HG02840 (cell line): ENCODE measurements at regions not wholly inside any gene's neighbourhood (a gene's known extent, or its start where the extent isn't known, plus 50 kb on each side); places are given as distances from the start of the nearest gene placed in this dataset.

Experiments
- ATAC-seq: cut with Tn5 transposase; IDR thresholded peaks from one replicate; pipeline ENCODE4 v1.9.1; 2021; ENCODE audit warnings: mild to moderate bottlenecking, moderate library complexity, moderate number of reproducible peaks; ENCODE audit not compliant: unreplicated experiment, low FRiP score

GRCh38 chr13:76466043-76466442, 420.2 kb downstream of the KCTD12 start:
- ATAC-seq, result no peak

- no peak for ATAC-seq
Observed at GRCh38 chr13:76463314-76463713, 422.9 kb downstream of the KCTD12 start.

- no peak for ATAC-seq
Observed at GRCh38 chr13:76461999-76462398, 424.2 kb downstream of the KCTD12 start.

DNA sequence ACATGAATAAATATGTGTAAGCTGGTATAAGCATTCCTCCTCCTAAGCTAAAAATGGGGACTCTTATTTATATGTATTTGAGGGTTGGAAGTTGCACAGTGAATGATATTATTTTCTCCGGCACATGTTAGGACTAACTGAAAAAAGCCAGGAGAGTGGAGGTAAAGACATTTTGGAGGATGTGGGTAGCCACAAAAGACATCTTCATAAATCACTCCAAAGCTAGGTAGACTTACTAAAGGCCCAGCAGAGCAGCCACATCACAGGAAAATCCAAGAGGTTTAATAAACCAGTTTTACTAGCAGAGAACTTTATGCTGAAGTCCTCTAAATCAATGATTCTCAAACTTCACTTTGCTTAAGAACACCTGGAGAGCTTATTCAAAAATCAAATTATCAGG, 424.7 kb downstream of the KCTD12 start:
- no peak for ATAC-seq

DNA sequence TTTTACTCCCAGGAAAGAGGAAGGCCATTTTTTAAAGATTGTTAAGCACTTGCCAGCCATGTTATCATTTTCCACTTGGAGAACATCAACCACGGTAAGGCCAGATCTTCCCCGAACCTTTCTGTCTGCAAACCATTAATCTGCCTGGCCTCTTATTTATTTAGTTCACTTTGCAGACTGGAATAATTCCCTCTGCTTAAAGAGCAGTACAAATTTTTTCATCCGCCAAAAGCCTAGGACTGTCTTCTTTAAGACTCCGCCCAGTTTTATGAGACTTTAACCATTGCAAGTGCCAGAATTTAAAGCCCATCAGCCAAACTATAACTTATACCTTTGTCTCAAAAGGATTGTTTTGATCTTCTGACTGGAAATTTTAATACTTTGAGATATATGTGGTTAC, 426.3 kb downstream of the KCTD12 start:
- ATAC-seq, result no peak

DNA sequence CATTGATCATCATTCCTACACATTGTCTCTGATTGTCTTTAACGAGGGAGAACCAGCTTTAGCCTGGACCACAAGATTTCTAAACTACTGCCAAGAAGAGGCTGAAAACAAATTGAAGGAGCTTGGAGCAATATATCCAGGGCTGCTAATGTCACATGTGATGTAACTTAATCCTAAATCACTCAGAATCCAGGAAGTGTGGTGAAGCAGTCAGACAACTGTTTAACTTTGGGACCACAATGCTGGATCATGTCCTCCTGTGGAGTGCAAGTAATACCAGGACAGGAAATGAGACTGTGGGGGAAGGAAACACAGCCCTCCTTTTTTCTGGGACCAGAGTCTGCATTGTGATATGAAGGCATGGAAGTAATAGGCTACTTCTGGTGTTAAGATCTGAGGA, 430.2 kb downstream of the KCTD12 start:
- ATAC-seq, result no peak

GRCh38 chr13:76454991-76455390, 431.2 kb downstream of the KCTD12 start:
- no peak for ATAC-seq

GRCh38 chr13:76449716-76450115, 436.5 kb downstream of the KCTD12 start:
- ATAC-seq, result no peak

DNA sequence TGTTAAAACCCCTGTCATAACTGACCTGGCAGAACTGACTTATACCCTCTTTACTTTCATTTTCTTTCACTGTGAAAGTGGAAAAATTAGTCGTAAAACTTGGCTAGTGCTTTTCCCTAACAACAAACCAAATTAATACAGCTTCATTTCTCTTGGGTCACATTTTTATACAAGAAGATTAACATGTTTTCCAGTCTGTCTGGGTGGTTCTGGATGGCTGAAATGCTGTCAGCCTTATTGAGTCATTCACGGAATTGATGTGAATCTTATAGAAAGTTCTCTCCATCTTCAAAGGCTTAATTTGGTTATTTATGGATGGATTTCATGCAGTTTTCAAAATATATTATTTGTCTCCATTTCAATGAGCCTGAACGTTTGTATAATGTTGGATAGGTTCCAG, 440.0 kb downstream of the KCTD12 start:
- no peak for ATAC-seq

DNA sequence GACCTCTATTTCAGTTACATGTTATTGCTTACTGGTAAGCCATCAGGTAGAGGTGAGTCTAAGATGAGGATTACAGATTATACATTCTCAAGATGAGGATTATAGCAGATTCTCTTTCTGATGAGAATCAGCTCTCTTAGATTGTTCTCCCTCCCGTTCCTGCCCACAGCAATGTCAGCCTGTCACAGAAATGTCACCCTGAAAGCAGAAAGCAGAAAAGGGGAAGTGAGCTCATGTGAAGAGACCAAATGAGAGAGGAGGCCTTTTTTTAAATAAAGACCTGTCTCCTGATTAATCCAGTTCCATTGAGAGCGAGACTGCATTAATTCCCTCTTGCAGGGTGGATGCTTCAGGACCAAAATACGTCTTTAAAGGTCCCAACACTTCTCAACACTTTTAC, 445.6 kb downstream of the KCTD12 start:
- no peak for ATAC-seq

- ATAC-seq, result no peak
Observed at GRCh38 chr13:76439546-76439945, 446.7 kb downstream of the KCTD12 start.

DNA sequence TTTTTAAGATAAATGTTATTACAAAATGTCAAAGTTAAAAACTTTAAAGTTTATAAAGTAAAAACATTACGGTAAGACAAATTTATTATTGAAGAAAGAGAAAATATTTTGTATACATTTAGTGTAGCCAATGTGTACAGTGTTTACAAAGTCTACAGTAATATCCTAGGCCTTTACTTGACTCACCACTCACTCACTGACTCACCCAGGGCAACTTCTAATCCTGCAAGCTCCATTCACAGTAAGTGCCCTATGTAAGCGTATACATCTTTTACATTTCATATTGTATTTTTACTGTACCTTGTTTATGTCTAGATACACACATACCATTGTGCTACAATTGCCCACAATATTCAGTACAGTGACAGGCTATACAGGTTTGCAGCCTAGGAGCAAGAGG, 448.2 kb downstream of the KCTD12 start:
- ATAC-seq, result no peak

GRCh38 chr13:76425935-76426334, 460.3 kb downstream of the KCTD12 start:
- ATAC-seq, result no peak

DNA sequence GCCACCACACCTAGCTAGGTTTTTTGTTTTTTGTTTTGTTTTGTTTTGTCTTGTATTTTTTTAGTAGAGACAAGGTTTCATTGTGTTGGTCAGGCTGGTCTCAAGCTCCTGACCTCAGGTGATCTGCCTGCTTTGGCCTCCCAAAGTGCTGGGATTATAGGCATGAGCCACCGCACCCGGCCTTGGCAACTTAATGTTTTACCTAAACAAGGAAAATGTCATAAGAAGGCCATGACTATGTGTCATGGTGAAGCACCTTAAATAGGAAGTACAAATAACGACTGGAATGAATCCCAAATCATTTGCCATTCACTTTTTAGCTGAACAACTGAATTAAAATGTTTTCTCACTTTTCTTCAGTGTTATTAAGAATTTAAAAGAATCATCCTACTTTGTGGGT, 465.2 kb downstream of the KCTD12 start:
- ATAC-seq, result no peak

DNA sequence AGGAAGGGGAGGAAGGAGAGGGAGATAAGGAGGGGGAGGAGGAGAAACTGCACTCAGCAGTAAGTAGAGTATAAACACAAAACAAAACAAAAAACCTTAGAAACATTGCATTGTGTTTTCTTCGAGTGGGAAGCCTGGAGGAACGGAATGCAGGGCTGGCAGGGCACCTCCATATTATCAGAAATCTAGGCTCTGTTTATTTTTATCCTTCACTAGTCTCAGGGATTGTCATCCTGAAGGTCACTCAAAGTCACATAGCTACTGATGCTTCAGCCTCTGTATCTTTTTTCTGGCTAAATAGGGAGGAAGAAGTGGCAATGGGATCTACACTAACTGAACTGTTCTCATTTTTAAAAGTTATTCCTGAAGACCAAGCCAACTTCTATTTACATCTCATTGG, 467.8 kb downstream of the KCTD12 start:
- no peak for ATAC-seq

DNA sequence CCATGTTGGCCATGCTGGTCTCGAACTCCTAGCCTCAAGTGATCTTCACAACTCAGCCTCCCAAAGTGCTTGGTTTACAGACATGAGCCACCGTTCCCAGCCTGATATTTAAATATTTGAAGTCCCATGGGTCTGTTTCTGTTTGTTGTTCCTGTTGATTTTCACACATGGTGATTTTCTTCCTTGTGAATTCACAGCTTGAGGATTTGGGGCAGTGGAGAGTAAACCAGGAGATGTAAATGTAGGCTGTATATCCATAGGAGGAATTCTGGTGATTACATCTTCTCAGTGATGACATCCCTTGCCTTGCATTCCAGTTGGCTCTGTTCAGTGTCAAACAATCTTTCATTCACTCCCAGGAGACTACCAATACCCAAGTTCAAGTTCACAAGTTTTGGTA, 471.9 kb downstream of the KCTD12 start:
- ATAC-seq, result no peak

GRCh38 chr13:76406243-76406642, 480.0 kb downstream of the KCTD12 start:
- no peak for ATAC-seq

DNA sequence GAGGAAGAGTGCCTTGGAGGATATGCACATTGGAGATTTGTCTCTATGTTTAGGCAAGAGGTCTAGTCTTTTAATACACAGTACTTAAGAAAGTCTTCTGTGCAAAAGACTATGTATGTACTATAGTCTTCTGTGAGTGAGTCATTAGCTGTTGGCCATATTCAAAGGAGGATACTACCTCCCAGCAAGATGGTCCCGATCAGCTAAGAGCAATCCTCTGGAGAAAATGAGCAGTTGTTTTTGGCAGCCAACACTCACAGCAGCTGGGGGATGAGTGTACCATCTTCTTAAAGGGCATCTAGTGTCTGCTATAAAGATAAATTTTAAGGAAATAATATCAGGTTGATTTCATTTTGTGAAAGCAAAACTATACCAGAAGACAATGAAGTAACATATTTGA, 487.8 kb downstream of the KCTD12 start:
- no peak for ATAC-seq

DNA sequence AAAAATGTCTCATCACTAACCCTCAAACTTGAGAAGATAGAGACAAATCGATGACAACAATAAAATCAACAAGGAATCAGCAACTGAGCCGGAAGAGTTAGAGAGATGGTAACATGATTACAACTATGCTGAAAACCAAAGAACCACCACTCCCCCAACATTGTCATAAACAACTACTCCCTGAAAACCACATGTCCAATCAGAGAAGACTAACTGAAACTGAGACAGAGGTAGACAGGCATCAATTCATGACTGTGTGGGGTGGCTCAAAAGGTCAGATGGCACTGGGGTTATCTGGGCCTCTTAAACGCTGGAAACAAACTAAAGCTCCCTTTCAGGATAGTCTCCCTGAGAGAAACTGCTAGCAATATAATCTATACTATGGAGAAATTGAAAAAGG, 488.8 kb downstream of the KCTD12 start:
- no peak for ATAC-seq

GRCh38 chr13:76389321-76389720, 496.9 kb downstream of the KCTD12 start:
- ATAC-seq, result no peak

- ATAC-seq, result no peak
Observed at GRCh38 chr13:76387566-76387965, 498.6 kb downstream of the KCTD12 start.

- ATAC-seq, result no peak
Observed at GRCh38 chr13:76386321-76386720, 499.9 kb downstream of the KCTD12 start.

DNA sequence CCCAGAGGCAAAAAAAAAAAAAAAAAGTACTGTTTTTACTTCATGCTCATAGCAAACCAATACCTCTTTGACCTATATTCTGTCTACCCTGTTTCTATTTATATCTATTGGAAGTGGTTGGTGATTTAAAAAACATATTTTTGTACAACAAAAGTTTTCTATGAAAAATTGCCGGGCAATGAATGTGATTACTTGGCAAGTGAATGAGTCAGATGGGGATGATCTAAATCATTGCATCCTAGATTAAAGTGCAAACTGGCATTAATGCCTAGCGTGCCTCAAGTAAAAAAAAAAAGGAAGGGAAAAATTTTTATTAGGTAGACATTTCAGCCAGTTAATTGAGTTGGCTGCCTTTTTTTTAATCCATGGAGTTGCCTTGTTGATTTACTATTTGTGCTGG, 500.6 kb downstream of the KCTD12 start:
- no peak for ATAC-seq
